Neural cell (in vitro differentiated cells): ENCODE measurements at regions not wholly inside any gene's neighbourhood (a gene's known extent, or its start where the extent isn't known, plus 50 kb on each side); places are given as distances from the start of the nearest gene placed in this dataset.

ENCODE experiments used
- H2AFZ ChIP-seq: fragments of 200-600, 300-800 bp; sonication (generic), shearing (Covaris generic); 2 replicates; pipeline ENCODE4 v1.6.0; 2014; ENCODE audit warnings: low read depth, mild to moderate bottlenecking, antibody characterized with exemption, low read length, moderate library complexity
- H3F3A ChIP-seq: fragments of 200-600 bp; shearing (Covaris generic); 2 replicates; pipeline ENCODE4 v1.6.1; 2016; ENCODE audit warnings: mild to moderate bottlenecking, moderate library complexity, mixed read lengths, antibody characterized with exemption, low read length; ENCODE audit not compliant: insufficient read depth, poor library complexity, severe bottlenecking
- H3K27ac ChIP-seq: fragments of 200-600, 300-800 bp; sonication (generic), shearing (Covaris generic); 2 replicates; pipeline ENCODE4 v1.5.1; 2014; ENCODE audit warnings: mild to moderate bottlenecking, low read length, moderate library complexity
- H3K27me3 ChIP-seq: fragments of 300-800, 200-600 bp; sonication (generic), shearing (Covaris generic); 2 replicates; pipeline ENCODE4 v1.6.0; 2014; ENCODE audit warnings: mild to moderate bottlenecking, low read depth, low read length, moderate library complexity; ENCODE audit not compliant: insufficient read depth
- H3K36me3 ChIP-seq: fragments of 300-800, 200-600 bp; sonication (generic), shearing (Covaris generic); 2 replicates; pipeline ENCODE4 v1.5.1; 2014; ENCODE audit warnings: mild to moderate bottlenecking, antibody characterized with exemption, low read length, moderate library complexity; ENCODE audit not compliant: insufficient read depth
- H3K4me2 ChIP-seq: fragments of 300-800, 200-600 bp; sonication (generic), shearing (Covaris generic); 2 replicates; pipeline ENCODE4 v1.6.0; 2014; ENCODE audit warnings: mild to moderate bottlenecking, low read length
- H3K4me3 ChIP-seq: fragments of 300-800, 200-600 bp; sonication (generic), shearing (Covaris generic); 2 replicates; pipeline ENCODE4 v1.5.1; 2014; ENCODE audit warnings: mild to moderate bottlenecking, low read length, moderate library complexity
- H3K79me2 ChIP-seq: fragments of 200-600 bp; shearing (Covaris generic); replicated peaks from 2 replicates; pipeline ENCODE4 v1.6.0; 2014; ENCODE audit warnings: mild to moderate bottlenecking, low read length, moderate library complexity; ENCODE audit not compliant: insufficient read depth
- H3K9ac ChIP-seq: fragments of 300-800, 200-600 bp; sonication (generic), shearing (Covaris generic); 2 replicates; pipeline ENCODE4 v1.6.1; 2016; ENCODE audit warnings: mild to moderate bottlenecking, low read length, mixed read lengths
- H3K9me2 ChIP-seq: fragments of 200-600 bp; shearing (Covaris generic); 2 replicates; pipeline ENCODE4 v1.6.1; 2016; ENCODE audit warnings: mild to moderate bottlenecking, low read length, mixed read lengths; ENCODE audit not compliant: insufficient read depth
- H3K9me3 ChIP-seq: fragments of 200-600, 300-800 bp; sonication (generic), shearing (Covaris generic); 2 replicates; pipeline ENCODE4 v1.6.1; 2016; ENCODE audit warnings: mild to moderate bottlenecking, mixed run types, low read length, moderate library complexity, mixed read lengths
- H4K20me1 ChIP-seq: fragments of 200-600 bp; shearing (Covaris generic); 2 replicates; pipeline ENCODE4 v1.6.1; 2016; ENCODE audit warnings: mild to moderate bottlenecking, mixed run types; ENCODE audit not compliant: insufficient read depth
- EP300 ChIP-seq: fragments of 450-650 bp; conservative IDR thresholded peaks from 2 replicates; pipeline ENCODE4 v1.6.1; 2014; ENCODE audit warnings: antibody characterized with exemption, mild to moderate bottlenecking, moderate library complexity; ENCODE audit not compliant: poor library complexity, severe bottlenecking
- EZH2 ChIP-seq: fragments of 200-600, 300-800 bp; shearing (Covaris generic), sonication (generic); IDR thresholded peaks from 2 replicates; pipeline ENCODE4 v1.6.1; 2014; ENCODE audit warnings: antibody characterized with exemption, low read length, borderline replicate concordance, mild to moderate bottlenecking; ENCODE audit not compliant: insufficient read depth, poor library complexity, severe bottlenecking
- MXI1 ChIP-seq: fragments of 450-650 bp; conservative IDR thresholded peaks from 2 replicates; pipeline ENCODE4 v1.6.1; 2014; ENCODE audit warnings: antibody characterized with exemption, mild to moderate bottlenecking; ENCODE audit not compliant: poor library complexity, severe bottlenecking
- POLR2AphosphoS5 ChIP-seq: IDR thresholded peaks from 2 replicates; pipeline ENCODE4 v1.6.1; 2012
- RAD21 ChIP-seq: fragments of 450-650 bp; conservative IDR thresholded peaks from 2 replicates; pipeline ENCODE4 v1.6.1; 2014; ENCODE audit warnings: antibody characterized with exemption, mild to moderate bottlenecking, moderate library complexity
- REST ChIP-seq: IDR thresholded peaks from 2 replicates; pipeline ENCODE4 v1.6.1; 2012; ENCODE audit warnings: borderline replicate concordance
- SMC3 ChIP-seq: fragments of 450-650 bp; conservative IDR thresholded peaks from 2 replicates; pipeline ENCODE4 v1.6.1; 2014; ENCODE audit warnings: antibody characterized with exemption, mild to moderate bottlenecking, moderate library complexity; ENCODE audit not compliant: poor library complexity
- TAF1 ChIP-seq: IDR thresholded peaks from 2 replicates; pipeline ENCODE4 v1.6.1; 2012; ENCODE audit warnings: low read depth
- TF ChIP-seq, protein P1 (sequence below): fragments of 450-650 bp; IDR thresholded peaks from 2 replicates; pipeline ENCODE4 v1.5.1; 2014; ENCODE audit warnings: antibody characterized with exemption, mild to moderate bottlenecking, moderate library complexity; ENCODE audit not compliant: poor library complexity, severe bottlenecking

DNA sequence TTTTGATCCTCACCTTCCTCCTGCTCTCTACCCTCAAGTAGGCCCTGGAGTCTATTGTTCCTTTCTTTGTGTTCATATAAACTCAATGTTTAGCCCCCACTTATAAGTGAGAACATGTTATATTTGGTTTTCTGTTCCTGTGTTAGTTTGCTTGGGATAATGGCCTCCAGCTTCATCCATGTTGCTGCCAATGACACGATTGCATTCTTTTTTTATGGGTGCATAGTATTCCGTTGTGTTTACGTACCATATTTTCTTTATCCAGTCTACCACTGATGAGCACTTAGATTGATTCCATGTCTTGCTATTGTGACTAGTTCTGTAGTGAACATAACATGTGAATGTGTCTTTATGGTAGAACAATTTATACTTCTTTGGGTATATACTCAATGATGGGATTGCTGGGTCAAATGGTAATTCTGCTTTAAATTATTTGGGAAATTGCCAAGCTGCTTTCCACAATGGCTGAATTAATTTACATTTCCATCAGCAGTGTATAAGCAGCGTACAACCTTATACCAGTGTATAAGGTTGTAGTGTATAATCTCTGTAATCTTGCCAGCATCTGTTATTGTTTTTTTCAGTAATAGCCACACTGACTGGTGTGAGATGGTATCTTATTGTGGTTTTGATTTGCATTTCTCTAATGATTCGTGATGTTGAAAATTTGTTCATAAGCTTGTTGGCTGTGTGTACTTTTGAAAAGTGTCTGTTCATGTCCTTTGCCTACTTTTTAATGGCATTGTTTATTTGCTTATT is 288.9 kb downstream of the KCNRG start:
- Histone ChIP-seq H3F3A (no peaks in the 10 kb centered on the region), H2AFZ (no peak overlapping the region), H4K20me1 (no peaks in the 10 kb centered on the region), H3K36me3 (no peaks in the 10 kb centered on the region), H3K9me3 (peaks cover 4% of the 10 kb centered on the region), H3K79me2 (no peaks in the 10 kb centered on the region), H3K4me3 (no peak overlapping the region), H3K9me2 (no peaks in the 10 kb centered on the region), H3K27me3 (no peaks in the 10 kb centered on the region), H3K27ac (no peak overlapping the region), H3K9ac (no peak overlapping the region), H3K4me2 (no peak overlapping the region)
- no peak for TF ChIP-seq SMC3

GRCh38 chr13:50306156-50306555 is 290.9 kb downstream of the KCNRG start:
- Histone ChIP-seq H3K9me3 (peaks cover 4% of the 10 kb centered on the region), H3K36me3 (no peaks in the 10 kb centered on the region)

DNA sequence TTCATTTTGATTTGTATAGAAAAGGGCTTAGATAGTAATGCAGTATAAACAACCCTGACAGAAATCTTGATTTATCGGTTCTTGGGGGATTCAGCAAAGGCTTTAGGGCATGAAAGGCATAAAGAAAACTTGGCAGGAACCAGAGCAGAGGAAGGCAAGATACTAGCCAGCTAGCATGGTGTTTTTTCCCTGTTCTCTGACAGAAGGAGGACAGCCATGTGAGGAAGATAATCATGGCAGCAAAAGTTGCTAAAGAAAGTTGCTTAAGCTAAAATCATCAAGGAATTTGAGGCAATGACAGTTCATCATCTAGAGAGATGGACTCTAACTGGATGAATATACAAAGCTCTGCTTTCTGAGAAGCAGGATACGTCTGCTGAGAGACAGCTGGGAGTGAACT is 294.1 kb downstream of the KCNRG start:
- no peak overlapping the region for H3K27ac ChIP-seq
- H4K20me1 ChIP-seq = no peaks in the 10 kb centered on the region
- H3K9ac ChIP-seq = no peak overlapping the region
- no peak overlapping the region for H3K4me2 ChIP-seq
- no peaks in the 10 kb centered on the region for H3K9me2 ChIP-seq
- no peak overlapping the region for H3K4me3 ChIP-seq
- no peaks in the 10 kb centered on the region for H3F3A ChIP-seq
- no peaks in the 10 kb centered on the region for H3K79me2 ChIP-seq
- no peak overlapping the region for H2AFZ ChIP-seq
- H3K36me3 ChIP-seq = no peaks in the 10 kb centered on the region
- H3K27me3 ChIP-seq = no peaks in the 10 kb centered on the region
- peaks cover under 1% of the 10 kb centered on the region for H3K9me3 ChIP-seq
- TF ChIP-seq REST = no peak
- no peak for TF ChIP-seq TAF1
- no peak for TF ChIP-seq RAD21
- TF ChIP-seq EP300 = no peak
- TF ChIP-seq, protein P1, sequence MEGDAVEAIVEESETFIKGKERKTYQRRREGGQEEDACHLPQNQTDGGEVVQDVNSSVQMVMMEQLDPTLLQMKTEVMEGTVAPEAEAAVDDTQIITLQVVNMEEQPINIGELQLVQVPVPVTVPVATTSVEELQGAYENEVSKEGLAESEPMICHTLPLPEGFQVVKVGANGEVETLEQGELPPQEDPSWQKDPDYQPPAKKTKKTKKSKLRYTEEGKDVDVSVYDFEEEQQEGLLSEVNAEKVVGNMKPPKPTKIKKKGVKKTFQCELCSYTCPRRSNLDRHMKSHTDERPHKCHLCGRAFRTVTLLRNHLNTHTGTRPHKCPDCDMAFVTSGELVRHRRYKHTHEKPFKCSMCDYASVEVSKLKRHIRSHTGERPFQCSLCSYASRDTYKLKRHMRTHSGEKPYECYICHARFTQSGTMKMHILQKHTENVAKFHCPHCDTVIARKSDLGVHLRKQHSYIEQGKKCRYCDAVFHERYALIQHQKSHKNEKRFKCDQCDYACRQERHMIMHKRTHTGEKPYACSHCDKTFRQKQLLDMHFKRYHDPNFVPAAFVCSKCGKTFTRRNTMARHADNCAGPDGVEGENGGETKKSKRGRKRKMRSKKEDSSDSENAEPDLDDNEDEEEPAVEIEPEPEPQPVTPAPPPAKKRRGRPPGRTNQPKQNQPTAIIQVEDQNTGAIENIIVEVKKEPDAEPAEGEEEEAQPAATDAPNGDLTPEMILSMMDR = no peak
- TF ChIP-seq SMC3 = no peak
- TF ChIP-seq POLR2AphosphoS5 = no peak
- TF ChIP-seq EZH2 = no peak

More at GRCh38 chr13:50306156-50306555, 290.9 kb downstream of the KCNRG start:
- H2AFZ ChIP-seq = no peak overlapping the region
- no peaks in the 10 kb centered on the region for H4K20me1 ChIP-seq
- no peak overlapping the region for H3K4me3 ChIP-seq
- no peaks in the 10 kb centered on the region for H3K27me3 ChIP-seq
- no peak overlapping the region for H3K27ac ChIP-seq
- no peaks in the 10 kb centered on the region for H3K79me2 ChIP-seq
- no peak overlapping the region for H3K4me2 ChIP-seq
- H3F3A ChIP-seq = no peaks in the 10 kb centered on the region
- no peak overlapping the region for H3K9ac ChIP-seq
- no peak for TF ChIP-seq SMC3
- no peak for TF ChIP-seq EP300
- TF ChIP-seq MXI1 = no peak
- no peak for TF ChIP-seq POLR2AphosphoS5
- TF ChIP-seq REST = no peak
- no peak for TF ChIP-seq TAF1
- no peaks in the 10 kb centered on the region for H3K9me2 ChIP-seq
